Breast epithelium (tissue), 4 donors: ENCODE measurements at regions not wholly inside any gene's neighbourhood (a gene's known extent, or its start where the extent isn't known, plus 50 kb on each side); places are given as distances from the start of the nearest gene placed in this dataset.

Experiments
- DNase-seq, 2 donors: peaks; one replicate each; pipeline ENCODE4 v3.0.0-alpha.2; 2019; ENCODE audit warnings: low spot score in 2 of 2
- H3K27ac ChIP-seq, 2 donors: fragments of 200-600 bp; sonication (generic) in 1 of 2; one replicate each; pipeline ENCODE4 v1.5.1; 2016 to 2019; ENCODE audit warnings: mild to moderate bottlenecking in 1 of 2
- H3K27me3 ChIP-seq, 2 donors: fragments of 200-600 bp; sonication (generic) in 1 of 2; one replicate each; pipeline versions ENCODE4 v1.5.1 to v1.6.0; 2017 to 2019; ENCODE audit warnings: control low read depth in 1 of 2, mild to moderate bottlenecking in 1 of 2
- H3K36me3 ChIP-seq: fragments of 200-600 bp; one replicate; pipeline ENCODE4 v1.5.1; 2019
- H3K4me1 ChIP-seq, 2 donors: fragments of 200-600 bp; sonication (generic); one replicate each; pipeline ENCODE4 v1.5.1; 2016 to 2019; ENCODE audit warnings: control low read depth in 1 of 2
- H3K4me3 ChIP-seq, 3 donors: fragments of 200-600 bp; sonication (generic); 1 replicate in 2 of 3; 2 replicates in 1 of 3; pipeline ENCODE4 v1.5.1; 2016 to 2019; ENCODE audit warnings: mild to moderate bottlenecking in 3 of 3, moderate library complexity in 2 of 3
- H3K9me3 ChIP-seq, 2 donors: fragments of 200-600 bp; sonication (generic) in 1 of 2; one replicate each; pipeline ENCODE4 v1.5.1; 2016 to 2019; ENCODE audit warnings: control low read depth in 1 of 2
- POLR2A ChIP-seq: fragments of 450-650 bp; IDR thresholded peaks from one replicate; pipeline ENCODE4 v1.6.1; 2016; ENCODE audit warnings: antibody characterized with exemption, mild to moderate bottlenecking, moderate library complexity
- POLR2AphosphoS5 ChIP-seq, 3 donors: sonication (generic); formaldehyde crosslinking; IDR thresholded peaks; one replicate each; pipeline ENCODE4 v1.6.1; 2017; ENCODE audit warnings: antibody characterized with exemption in 3 of 3
- intact Hi-C: fragments of 100-400 bp; cut with DNase I; formaldehyde crosslinking; loops from one replicate; pipeline ENCODE4 v1.15.1; 2023; ENCODE audit warnings: low total_unique reads
- TF ChIP-seq, protein P1 (sequence below), 3 donors: fragments of 450-650 bp; IDR thresholded peaks; one replicate each; pipeline ENCODE4 v1.5.1; 2016 to 2017; ENCODE audit warnings: antibody characterized with exemption in 3 of 3, mild to moderate bottlenecking in 3 of 3, moderate library complexity in 3 of 3

DNA sequence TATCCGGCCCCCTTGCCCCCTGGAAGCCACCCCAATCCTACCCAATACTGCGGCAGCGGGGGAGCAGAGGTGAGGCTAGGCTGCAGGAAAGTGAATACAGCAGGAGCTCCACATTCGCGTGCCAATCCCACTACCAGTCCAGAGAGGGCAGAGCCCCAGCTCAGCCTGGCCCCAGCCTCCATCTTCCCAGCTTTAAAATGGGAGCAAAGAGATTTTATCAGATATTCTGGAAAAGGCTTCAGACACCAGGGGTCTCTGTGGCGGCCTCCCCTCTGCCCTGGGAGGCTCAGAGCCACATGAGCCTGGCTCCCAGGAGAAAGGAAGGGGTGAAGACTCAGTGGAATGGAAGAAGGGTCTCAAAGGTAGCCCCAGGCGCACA lies 72.7 kb downstream of the NCOR2 start:
- H3K4me3 ChIP-seq: no peak overlapping the region
- intact Hi-C loops: no loop called here
- TF ChIP-seq POLR2A (no peak), POLR2AphosphoS5 (IDR thresholded peaks at IDR 0.05) (no peak)
- TF ChIP-seq, protein P1, sequence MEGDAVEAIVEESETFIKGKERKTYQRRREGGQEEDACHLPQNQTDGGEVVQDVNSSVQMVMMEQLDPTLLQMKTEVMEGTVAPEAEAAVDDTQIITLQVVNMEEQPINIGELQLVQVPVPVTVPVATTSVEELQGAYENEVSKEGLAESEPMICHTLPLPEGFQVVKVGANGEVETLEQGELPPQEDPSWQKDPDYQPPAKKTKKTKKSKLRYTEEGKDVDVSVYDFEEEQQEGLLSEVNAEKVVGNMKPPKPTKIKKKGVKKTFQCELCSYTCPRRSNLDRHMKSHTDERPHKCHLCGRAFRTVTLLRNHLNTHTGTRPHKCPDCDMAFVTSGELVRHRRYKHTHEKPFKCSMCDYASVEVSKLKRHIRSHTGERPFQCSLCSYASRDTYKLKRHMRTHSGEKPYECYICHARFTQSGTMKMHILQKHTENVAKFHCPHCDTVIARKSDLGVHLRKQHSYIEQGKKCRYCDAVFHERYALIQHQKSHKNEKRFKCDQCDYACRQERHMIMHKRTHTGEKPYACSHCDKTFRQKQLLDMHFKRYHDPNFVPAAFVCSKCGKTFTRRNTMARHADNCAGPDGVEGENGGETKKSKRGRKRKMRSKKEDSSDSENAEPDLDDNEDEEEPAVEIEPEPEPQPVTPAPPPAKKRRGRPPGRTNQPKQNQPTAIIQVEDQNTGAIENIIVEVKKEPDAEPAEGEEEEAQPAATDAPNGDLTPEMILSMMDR (IDR thresholded peaks at IDR 0.05): no peak
- H3K27ac ChIP-seq: peak overlapping the region in 1 of 2 donors; percentile 63
- no peaks in the 10 kb centered on the region for H3K9me3 ChIP-seq
- H3K36me3 ChIP-seq: no peaks in the 10 kb centered on the region
- H3K27me3 ChIP-seq: no peaks in the 10 kb centered on the region
- no peak for DNase-seq
- H3K4me1 ChIP-seq: peaks cover 13 to 21% of the 10 kb centered on the region in 2 donors

DNA sequence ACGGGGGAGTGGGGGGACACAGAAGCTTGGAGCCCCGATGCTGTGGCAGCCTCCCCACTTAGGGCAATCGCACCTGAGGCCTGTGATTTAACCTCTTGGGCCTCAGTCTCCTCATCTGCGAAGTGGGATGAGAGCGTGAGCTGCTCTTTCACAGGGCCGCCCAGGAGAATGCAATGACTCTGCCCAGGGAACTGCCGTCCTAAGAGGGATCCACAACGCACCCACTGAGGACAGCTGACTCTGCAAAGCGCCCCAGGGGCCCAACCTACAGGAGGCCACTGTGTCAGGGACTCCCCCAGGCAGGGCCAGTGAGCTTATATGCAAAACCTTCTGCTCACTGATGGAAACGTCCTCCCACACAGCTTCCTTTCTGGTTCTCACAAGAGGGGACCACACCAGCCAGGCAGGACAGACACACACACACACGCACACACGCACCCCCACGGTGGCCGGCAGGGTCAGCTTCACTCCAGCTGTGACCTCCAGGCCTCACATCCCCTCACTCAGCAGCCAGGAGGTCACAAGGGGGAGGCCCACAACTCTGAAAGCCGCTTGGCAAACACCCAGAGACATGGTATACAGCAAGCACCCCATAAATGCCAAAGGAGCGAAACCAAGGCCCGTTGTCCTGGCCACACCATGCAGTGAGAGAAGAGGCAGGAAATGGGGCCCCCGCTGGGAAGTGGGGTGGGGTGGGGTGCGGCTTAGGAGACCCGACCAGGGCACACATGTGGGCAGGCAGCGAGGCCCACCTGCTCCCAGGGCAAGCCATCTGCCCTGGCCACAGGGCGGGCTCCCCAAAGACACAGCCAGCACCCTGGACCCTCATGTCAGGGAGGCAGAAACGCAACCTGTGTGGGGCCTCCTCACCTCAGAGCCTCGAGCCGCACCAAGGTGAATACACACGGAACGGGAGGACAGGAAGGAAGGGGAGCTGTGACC lies 73.3 kb downstream of the NCOR2 start:
- no peak for DNase-seq
- H3K4me1 ChIP-seq: peaks cover 13 to 21% of the 10 kb centered on the region in 2 donors
- H3K27me3 ChIP-seq: no peaks in the 10 kb centered on the region
- intact Hi-C loops: no loop called here
- H3K9me3 ChIP-seq: no peaks in the 10 kb centered on the region
- TF ChIP-seq POLR2A (no peak), POLR2AphosphoS5 (IDR thresholded peaks at IDR 0.05) (no peak)
- TF ChIP-seq, protein P1 (IDR thresholded peaks at IDR 0.05): no peak
- peak overlapping the region in 1 of 2 donors; percentile 63 for H3K27ac ChIP-seq
- H3K36me3 ChIP-seq: no peaks in the 10 kb centered on the region
- H3K4me3 ChIP-seq: no peak overlapping the region

DNA sequence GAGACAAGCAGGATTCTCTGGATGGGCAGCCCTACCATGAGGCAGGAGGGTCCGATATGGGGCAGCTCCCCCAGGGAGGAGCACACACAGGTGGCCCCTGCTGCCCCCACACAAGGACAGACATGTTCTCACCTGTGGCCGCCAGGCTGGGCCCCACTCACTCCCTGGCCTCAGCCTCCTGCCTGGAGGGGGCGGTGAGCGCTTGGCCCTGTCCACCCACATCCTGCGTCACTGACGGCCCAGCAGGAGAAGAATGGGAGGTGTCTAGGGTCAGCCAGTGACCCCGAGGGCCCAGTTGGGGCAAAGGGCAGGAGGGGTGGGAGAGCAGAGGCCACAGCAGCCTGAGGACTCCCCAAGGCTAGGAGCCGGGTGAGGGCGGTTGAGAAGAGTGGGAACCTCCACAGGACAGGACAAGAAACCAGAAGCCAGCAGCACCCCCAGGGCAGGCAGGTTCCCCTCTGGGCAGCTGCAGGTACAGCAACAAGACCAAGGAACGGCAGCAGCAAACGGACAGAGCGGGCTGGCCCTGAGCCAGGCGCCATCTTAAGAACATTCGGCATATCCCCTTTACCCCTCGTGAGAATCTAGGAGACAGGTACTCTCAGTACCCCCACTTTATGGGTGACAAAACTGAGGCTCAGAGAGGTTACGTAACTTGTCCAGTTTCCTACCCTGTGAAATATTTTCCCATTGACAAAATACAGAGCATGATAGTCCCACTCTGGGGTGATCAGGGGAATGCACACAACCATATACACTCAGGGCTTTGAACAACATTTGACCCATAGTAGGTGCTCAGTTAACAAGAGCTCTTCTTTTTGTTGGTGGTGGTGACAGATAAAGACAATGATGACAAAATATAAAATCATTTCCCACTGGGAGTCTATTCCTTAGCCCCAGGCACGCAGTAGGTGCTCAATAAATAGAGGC lies 74.3 kb downstream of the NCOR2 start:
- Histone ChIP-seq H3K27me3 (no peaks in the 10 kb centered on the region), H3K4me1 (peaks cover 10 to 18% of the 10 kb centered on the region in 2 donors), H3K9me3 (no peaks in the 10 kb centered on the region), H3K4me3 (no peak overlapping the region), H3K27ac (peak overlapping the region in 1 of 2 donors; percentile 63), H3K36me3 (no peaks in the 10 kb centered on the region)
- no peak for DNase-seq
- intact Hi-C loops: no loop called here
- no peak for TF ChIP-seq POLR2AphosphoS5 (IDR thresholded peaks at IDR 0.05)
- no peak for TF ChIP-seq POLR2A
- TF ChIP-seq, protein P1 (IDR thresholded peaks at IDR 0.05): no peak

DNA sequence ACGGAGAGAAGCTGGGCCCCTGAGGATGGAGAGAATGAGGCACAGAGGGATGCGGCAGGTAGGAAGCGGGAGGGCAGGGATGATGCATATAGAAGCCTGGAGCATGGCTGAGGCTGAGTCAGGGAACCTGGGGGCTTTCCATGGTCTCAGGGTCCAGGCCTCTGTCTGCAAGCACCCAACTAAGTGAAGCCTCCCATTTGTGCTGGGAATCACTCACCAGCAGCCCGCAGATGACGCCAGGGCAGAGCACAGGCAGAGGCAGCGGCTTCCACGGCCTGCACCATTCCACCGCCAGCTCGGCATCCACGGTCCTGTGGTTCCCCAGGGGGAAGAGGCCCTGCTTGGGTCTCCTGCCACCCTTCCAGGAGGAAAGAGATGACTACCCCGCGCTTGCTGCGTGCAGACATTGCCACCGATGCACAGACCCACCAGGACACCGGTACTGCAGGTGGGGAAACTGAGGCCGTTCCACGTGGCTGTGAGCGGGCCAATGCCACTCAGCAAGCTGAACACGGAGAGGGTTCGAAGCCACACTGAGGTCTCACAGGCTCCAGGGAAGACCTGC lies 75.5 kb downstream of the NCOR2 start:
- H3K27ac ChIP-seq: no peak overlapping the region
- peaks cover 0 to 5% of the 10 kb centered on the region in 2 donors for H3K4me1 ChIP-seq
- no peak overlapping the region for H3K4me3 ChIP-seq
- intact Hi-C loops: no loop called here
- no peaks in the 10 kb centered on the region for H3K9me3 ChIP-seq
- no peaks in the 10 kb centered on the region for H3K36me3 ChIP-seq
- DNase-seq: no peak
- no peak for TF ChIP-seq POLR2A
- TF ChIP-seq, protein P1 (IDR thresholded peaks at IDR 0.05): no peak
- no peak for TF ChIP-seq POLR2AphosphoS5 (IDR thresholded peaks at IDR 0.05)
- no peaks in the 10 kb centered on the region for H3K27me3 ChIP-seq
